ENCODE measurements at regions not wholly inside any gene's neighbourhood (a gene's known extent, or its start where the extent isn't known, plus 50 kb on each side); places are given as distances from the start of the nearest gene placed in this dataset.

GRCh38 chr17:34820248-34820801 is 140.9 kb downstream of the CCT6B start:
- TF ChIP-seq, protein P1, sequence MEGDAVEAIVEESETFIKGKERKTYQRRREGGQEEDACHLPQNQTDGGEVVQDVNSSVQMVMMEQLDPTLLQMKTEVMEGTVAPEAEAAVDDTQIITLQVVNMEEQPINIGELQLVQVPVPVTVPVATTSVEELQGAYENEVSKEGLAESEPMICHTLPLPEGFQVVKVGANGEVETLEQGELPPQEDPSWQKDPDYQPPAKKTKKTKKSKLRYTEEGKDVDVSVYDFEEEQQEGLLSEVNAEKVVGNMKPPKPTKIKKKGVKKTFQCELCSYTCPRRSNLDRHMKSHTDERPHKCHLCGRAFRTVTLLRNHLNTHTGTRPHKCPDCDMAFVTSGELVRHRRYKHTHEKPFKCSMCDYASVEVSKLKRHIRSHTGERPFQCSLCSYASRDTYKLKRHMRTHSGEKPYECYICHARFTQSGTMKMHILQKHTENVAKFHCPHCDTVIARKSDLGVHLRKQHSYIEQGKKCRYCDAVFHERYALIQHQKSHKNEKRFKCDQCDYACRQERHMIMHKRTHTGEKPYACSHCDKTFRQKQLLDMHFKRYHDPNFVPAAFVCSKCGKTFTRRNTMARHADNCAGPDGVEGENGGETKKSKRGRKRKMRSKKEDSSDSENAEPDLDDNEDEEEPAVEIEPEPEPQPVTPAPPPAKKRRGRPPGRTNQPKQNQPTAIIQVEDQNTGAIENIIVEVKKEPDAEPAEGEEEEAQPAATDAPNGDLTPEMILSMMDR (IDR thresholded peaks at IDR 0.05) = no peak
- TF ChIP-seq POLR2A (IDR thresholded peaks at IDR 0.05) = no peak
